ENCODE measurements at regions not wholly inside any gene's neighbourhood (a gene's known extent, or its start where the extent isn't known, plus 50 kb on each side); places are given as distances from the start of the nearest gene placed in this dataset.
"Not testable (repeated sequence)": the region's sequence is repeated elsewhere in the genome, so short reads cannot be mapped to it uniquely, and the experiment has no call there.

DNA sequence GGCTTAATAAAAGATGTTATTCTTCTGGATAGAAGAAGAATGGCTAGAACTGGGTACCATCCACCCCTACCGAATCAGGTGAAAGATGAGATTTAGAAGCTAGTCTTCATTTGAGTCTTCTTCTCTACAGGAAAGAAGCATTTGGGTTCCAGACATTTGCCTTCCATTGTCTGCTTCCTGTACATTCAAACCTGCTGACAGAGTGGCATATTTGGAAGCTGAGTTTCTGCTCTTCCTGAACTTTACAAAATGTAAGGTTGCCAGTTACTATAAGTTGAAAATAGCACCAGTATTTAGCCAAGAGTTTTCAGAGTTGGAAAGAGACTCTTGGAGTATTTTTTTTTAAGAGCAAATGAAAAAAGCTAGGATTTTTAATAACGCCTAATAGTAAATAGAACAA, 525.4 kb upstream of the TLE4 start:
- no peak for DNase-seq (ENCODE audit: extremely low read depth in 1 of 2, low read depth in 1 of 2)

DNA sequence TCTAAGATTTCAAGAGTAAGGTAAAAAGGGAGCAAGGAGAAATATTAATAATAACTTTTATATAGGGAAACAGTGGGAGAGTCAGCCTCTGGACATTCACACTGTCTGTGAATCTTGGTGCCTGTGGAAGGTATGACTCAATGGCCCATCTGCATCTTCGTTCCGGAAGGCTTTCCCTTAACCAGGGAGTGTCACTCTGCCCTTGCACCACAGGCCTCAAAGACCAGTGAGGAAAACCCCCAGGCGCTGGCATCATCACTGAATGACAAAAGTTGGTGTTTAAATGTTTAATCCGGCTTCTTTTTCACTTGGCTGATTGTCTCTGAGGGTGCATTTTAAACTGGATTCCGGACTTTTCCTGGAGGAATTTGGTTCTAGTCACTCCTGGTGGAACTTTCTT, 522.4 kb upstream of the TLE4 start:
- DNase-seq (ENCODE audit: extremely low read depth in 1 of 2, low read depth in 1 of 2) = no peak

DNA sequence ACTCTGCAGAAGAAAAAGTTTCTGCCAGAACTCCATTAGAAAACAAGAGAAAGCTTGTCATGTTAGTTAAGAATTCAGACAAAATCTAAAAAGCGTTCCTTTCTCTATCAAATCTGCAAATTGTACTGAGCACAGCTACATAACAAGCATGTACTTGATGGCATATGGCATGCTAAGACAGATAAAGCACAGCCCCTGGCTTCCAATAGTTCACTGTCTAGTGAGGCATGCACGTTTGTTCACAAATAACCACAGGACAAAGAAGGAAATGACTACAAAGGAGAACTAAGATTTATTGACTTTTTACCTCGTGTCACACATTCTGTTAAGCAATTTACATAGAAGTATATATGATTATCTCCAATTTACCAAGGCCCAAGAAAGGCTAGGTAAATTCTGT, 518.2 kb upstream of the TLE4 start:
- no peak for DNase-seq (ENCODE audit: extremely low read depth in 1 of 2, low read depth in 1 of 2)

DNA sequence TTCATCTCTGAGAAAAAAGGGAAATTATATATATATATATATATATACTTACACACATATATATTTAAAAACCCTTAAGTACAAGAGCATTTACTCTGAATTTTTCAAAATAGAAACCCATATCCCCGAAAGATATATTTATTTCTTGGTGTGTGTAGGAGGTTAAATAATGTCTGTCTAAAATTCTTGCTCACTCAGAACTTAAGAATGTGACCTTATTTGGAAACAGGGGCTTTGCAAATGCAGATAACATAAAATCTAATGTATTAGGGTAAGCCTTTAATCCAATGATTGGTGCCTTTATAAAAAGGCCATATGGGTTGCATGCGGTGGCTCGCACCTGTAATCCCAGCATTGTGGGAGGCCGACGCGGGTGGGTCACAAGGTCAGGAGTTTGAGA, 517.3 kb upstream of the TLE4 start:
- DNase-seq (ENCODE audit: extremely low read depth in 1 of 2, low read depth in 1 of 2) = no peak

DNA sequence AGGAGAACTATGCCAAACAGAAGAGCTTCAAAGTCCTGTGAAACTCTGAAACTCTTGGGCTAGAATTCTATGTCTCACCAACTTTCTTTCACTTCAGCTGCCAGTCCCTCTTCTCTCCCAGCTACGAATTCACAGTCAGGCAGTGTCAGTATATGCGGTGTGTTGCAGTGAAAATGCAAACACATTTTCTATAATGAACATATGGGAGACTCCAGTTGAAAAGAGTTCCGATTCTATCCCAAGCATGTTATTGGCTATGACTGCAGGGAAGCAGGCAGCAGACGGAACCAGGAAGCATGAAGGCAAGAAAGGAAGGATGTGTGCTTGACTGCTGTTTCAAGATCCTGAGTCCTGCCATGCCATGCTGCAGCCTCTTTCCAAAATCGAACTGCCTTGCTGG, 515.7 kb upstream of the TLE4 start:
- DNase-seq (ENCODE audit: extremely low read depth in 1 of 2, low read depth in 1 of 2) = no peak

DNA sequence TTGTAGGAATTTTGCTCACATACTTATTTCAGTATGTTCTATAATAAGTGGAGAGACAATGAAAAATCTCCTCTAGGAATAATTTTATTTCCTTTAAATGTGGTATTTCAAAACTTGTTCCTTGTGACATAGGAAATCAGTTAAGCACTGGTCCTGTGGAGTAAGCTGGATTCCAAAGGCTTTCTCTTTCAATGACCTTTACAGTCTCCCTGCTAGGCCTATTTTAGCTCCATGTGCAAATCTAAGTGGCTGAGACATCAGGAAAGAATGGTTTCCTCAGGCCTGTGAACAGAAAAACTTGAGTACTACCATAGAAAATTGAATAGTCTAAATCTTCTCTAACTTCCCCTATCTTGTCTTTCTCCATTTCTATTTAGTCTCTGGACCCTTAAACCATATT, 514.2 kb upstream of the TLE4 start:
- DNase-seq (ENCODE audit: extremely low read depth in 1 of 2, low read depth in 1 of 2) = no peak

DNA sequence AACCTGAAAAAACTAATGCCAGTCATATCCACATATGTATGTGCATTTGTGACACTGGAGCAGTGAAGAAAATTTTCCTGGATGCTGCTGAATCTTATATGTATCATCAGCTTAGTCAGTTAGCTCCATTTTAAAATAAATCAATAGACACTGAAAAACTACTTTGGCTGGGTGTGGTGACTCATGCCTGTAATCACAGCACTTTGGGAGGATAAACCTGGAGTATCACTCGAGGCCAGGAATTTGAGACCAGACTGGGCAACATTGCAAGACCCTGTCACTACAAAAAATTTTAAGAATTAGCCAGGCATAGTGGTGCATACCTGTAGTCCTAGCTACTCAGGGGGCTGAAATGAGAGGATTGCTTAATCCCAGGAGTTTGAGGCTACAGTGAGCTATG, 511.0 kb upstream of the TLE4 start:
- no peak for DNase-seq (ENCODE audit: extremely low read depth in 1 of 2, low read depth in 1 of 2)

DNA sequence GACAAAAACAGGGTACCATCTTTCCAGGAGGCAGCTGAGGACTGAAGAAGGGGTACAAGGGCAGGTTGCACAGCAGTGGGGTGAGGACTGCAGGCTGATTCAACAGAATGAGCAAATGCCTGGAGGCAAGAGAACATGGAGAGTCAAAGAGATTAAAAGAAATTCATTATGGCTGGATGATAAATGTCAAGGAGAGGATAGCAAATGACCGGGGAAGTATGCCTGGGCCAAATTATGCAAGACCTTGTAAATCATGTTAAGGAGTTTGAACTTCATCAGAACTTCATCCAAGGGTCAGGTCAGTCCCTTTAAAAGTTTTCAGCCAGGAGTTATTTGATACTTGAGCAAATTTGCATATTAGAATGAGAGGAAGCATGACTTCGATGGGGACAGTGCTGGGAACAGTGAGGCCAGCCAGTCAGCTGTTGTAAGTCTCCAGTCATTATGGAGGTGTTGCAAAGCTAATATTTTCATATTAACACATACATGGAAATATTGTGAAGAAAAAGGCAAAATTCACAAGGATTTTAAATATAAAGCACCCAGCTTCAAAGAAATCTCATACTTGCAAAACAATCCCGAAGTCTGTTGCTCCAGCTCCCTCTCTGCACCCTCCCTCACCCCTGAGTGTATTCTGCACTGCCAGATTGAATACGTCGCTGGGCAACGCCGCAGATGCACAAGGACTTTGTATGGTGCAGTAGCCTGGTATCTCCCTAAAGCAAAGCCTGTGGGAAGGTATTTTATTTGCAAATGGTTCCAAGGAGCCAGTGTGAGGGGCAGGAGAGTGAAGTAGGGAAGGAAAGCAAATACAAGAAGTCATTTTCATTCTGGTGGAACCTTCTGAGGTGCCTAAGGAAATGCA, 509.8 kb upstream of the TLE4 start:
- DNase-seq (ENCODE audit: extremely low read depth in 1 of 2, low read depth in 1 of 2) = no peak

DNA sequence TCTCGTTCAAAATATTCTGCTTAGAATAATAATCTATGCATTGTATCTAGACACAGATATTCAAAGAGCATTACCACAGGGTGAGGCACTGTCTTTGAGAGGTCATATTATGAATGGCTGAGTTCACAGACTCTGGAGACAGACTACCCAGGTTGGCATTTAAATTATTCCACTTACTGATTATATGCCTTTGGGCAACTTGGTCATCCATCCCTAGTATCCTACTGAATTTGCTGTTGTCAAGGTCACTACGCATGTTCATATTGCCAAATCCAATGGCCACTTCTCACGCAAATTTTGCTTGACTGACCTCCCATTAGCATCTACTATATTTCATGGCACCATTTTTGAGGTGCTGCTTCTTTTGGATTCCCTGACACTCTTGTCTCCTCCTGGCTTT, 498.6 kb upstream of the TLE4 start:
- no peak for DNase-seq (ENCODE audit: extremely low read depth in 1 of 2, low read depth in 1 of 2)

DNA sequence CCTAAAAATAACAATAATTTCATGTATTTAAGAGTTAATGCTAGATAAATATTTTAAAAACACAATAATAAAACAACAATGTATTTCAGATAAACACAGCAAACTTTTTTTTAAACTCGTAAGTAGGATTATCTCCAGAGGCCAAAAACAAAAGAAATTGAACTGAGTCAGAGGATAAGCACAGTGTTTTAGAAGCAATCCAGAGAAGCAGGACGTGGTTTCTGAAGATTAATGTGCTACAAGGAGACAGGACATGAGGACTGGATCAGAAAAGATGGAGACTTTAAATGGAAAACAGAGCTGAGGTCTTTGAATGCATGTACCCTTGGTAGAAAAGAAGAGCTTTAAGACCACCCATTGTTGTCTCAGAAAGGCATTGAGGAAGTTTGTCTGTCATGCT, 491.2 kb upstream of the TLE4 start:
- DNase-seq (ENCODE audit: extremely low read depth in 1 of 2, low read depth in 1 of 2) = no peak

DNA sequence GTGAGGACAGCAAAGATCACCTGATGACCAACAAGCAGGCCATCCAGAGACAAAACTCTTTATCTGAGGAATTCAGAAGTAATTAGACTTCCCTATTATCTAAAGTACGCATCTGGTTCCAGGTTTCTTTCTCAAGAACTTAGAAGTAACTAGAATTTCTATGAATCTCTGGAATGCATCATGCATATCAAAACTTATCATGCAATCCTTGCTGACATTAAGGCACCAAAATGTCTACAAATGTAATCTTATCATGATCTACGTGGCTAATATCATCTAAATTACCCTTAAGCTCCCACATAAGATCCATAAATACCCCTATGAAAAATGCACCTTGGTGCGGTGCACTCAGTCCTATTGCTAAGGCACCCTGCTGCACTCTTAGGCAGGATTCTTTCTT, 488.1 kb upstream of the TLE4 start:
- no peak for DNase-seq (ENCODE audit: extremely low read depth in 1 of 2, low read depth in 1 of 2)

DNA sequence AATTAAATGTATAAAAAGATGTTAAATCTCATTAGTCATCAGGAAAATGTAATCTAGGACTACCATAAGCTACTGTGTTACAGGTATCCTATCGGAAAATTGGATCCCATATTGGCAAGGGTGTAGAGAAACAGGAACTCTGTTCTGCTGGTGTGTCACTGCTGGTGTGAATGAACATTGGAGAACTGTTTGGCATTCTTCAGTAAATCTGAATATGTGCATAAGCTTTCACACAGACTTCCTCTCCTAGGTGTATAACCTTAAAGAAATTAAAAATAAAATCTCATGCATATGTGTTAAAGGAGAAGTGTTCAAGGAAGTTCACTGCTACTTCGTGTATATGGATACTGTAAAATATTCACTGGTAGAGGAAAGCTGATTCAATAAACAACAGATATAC, 484.6 kb upstream of the TLE4 start:
- no peak for DNase-seq (ENCODE audit: extremely low read depth in 1 of 2, low read depth in 1 of 2)

DNA sequence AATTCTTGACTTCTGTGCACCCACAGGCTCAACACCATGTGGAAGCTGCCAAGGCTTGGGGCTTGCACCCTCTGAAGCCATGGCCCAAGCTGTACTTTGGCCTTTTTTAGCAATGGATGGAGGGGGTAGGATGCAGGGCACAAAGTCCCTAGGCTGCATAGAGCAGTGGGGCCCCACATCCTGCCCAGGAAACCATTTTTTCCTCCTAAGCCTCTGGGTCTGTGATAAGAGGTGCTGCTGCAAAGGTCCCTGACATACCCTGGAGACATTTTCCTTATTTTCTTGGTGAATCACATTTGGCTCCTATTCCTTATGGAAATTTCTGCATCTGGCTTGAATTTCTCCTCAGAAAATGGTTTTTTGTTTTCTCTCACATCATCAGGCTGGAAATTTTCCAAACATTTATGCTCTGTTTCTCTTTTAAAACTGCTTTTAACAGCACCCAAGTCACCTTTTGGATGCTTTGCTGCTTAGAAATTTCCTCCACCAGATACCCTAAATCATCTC, 482.7 kb upstream of the TLE4 start:
- no peak for DNase-seq (ENCODE audit: extremely low read depth in 1 of 2, low read depth in 1 of 2)

DNA sequence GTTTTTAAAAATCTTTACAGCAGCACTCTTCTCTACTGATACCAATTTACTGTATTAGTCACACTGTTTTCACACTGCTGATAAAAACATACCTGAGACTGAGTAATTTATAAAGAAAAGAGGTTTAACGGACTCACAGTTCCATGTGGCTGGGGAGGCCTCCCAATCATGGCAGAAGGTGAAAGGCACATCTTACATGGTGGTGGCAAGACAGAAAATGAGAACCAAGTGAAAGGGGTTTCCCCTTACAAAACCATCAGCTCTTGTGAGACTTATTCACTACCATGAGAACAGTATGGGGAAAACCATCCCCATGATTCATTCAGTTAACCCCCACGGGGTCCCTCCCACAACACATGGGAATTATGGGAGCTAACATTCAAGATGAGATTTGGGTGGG, 481.9 kb upstream of the TLE4 start:
- not testable (repeated sequence) for DNase-seq (ENCODE audit: extremely low read depth in 1 of 2, low read depth in 1 of 2)

DNA sequence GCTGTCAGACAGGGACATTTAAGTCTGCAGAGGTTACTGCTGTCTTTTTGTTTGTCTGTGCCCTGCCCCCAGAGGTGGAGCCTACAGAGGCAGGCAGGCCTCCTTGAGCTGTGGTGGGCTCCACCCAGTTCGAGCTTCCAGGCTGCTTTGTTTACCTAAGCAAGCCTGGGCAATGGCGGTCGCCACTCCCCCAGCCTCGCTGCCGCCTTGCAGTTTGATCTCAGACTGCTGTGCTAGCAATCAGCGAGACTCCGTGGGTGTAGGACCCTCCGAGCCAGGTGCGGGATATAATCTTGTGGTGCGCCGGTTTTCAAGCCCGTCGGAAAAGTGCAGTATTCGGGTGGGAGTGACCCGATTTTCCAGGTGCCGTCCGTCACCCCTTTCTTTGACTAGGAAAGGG, 468.5 kb upstream of the TLE4 start:
- DNase-seq (ENCODE audit: extremely low read depth in 1 of 2, low read depth in 1 of 2) = not testable (repeated sequence)

DNA sequence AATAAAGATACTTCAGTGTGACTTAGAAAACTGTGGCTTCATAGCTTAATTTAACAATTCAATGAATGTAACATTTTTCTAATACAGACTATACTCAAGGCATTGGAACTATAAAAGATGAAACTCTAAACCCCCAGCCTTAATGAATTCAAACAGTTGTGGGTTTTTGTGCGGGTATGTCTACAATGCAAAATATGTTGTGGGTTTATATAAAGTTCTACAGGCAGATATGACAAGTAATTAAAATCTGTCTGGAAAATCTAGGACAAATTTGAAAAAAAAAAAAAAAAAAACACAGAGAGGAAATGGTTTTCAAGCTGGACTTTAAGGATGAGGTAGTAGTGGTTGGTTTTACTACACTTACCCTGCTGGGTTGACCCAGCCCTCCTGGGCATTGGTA, 467.5 kb upstream of the TLE4 start:
- no peak for DNase-seq (ENCODE audit: extremely low read depth in 1 of 2, low read depth in 1 of 2)

DNA sequence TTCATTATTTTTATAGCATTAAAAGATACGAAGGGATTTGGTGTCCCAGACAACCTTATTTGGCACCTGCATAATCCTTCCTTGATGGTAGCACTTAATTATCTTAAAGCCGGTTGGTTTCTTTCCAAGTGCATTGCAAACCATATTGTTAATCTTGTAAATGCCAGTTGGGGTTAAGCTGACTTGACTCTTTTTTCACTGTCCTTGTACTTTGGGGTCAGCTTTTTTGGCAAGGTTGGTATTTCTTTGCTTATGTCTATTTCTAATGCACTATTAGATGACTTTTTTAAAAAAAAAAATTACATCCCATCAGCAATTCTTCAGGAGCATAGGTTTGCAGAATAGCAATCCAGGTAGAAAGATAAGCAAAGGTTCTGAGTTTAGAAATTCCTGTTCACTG, 466.8 kb upstream of the TLE4 start:
- no peak for DNase-seq (ENCODE audit: extremely low read depth in 1 of 2, low read depth in 1 of 2)

DNA sequence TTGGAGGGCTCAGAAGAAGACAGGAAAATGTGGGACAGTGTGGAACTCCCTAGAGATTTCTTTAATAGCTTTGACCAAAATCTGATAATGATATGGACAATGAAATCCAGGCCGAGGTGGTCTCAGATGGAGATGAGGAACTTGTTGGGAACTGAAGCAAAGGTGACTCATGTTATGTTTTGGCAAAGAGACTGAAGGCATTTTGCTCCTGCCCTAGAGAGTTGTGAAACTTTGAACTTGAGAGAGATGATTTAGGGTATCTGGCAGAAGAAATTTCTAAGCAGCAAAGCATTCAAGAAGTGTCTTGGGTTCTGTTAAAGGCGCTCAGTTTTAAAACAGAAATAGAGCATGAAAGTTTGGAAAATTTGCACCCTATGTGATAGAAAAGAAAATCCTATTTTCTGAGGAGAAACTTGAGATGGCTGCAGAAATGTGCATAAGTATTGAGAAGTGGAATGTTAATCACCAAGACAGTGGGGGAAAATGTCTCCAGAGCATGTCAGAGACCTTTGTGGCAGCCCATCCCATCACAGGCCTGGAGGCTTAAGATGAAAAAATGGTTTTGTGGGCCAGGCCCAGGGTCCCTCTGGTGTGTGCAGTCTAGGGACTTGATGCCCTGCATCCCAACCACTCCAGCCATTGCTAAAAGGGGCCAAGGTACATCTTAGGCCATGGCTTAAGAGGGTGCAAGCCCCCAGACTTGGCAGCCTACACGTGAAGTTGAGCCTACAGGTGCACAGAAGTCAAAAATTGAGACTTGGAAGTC, 463.7 kb upstream of the TLE4 start:
- no peak for DNase-seq (ENCODE audit: extremely low read depth in 1 of 2, low read depth in 1 of 2)

DNA sequence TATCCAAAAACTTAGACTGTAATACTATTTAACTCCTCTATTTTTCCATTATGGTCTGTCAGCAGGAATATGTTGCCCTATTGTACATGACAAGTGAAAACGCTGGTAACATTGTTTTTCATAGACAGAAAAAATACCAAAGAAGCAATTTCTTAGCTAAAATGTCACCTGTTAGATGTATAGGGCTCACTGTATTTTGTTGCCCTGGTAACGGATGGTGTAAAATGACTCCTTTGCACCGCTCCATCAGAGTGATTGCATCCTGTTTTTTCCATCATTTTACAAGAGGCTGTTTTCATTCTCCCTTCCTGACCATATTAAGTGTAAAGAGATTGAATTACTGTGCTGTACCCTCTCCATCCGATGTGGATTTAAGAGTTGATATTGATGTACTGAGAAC, 460.1 kb upstream of the TLE4 start:
- DNase-seq (ENCODE audit: extremely low read depth in 1 of 2, low read depth in 1 of 2) = no peak

DNA sequence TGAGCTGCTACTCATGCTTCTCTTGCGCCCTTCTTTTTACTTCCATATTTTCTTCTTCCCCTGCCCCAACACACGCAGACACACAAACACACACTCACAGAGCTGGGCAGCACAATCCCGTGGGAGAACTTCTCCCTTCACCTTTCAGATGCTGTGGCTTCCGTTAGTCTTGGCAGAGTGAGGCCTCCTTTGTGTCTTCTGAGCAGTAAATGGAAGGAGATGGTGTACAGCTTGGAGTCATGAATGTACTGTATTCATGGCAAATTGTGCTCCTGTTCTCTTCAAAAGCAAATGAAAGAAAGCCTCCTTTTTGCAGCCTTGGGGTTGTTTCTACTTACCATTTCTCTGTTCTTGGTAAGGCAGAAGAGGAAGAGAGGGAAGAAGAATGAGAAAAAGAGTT, 456.6 kb upstream of the TLE4 start:
- DNase-seq (ENCODE audit: extremely low read depth in 1 of 2, low read depth in 1 of 2) = no peak

DNA sequence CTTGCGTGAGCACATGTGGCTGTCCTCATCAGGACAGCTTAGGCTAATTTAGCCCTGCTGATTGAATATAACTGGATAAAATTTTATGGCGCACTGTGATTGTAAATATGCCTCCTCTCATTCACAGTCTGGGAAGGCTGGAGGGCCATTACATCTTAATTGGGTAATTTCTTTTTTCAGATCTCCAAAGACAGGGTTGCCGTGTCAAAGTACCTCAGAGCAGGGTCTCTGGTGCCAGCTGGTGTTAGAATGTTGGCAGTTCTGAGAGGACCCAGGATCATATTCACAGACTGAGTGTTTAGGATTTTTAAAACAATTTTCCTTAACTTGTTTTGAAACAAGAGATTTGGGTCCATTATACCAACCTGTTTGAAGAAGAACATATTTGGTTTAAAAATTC, 455.7 kb upstream of the TLE4 start:
- no peak for DNase-seq (ENCODE audit: extremely low read depth in 1 of 2, low read depth in 1 of 2)

DNA sequence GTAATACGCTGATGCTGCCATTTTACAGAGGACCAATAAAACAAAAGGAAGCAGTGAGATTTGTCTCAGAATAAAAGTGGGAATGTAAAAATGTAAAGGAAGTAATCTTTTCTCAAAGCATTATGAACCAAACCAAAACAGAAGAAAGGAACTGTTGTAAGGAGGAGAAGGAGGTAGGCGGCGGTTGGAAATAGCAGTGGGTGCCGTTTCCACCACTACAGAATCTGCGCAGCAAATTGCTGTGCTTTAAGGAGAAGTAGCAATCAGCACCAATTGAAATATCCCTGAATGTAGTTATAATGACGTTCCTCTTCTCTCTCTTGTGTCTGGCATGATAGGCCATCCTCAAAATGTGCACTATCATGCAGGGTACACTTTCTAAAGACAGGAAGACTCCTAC, 455.1 kb upstream of the TLE4 start:
- no peak for DNase-seq (ENCODE audit: extremely low read depth in 1 of 2, low read depth in 1 of 2)

All from activated CD8-positive, alpha-beta memory T cell treated with anti-CD3 and anti-CD28 coated beads for 1 hour (primary cell).